Mammary epithelial cell (primary cell): ENCODE measurements at regions not wholly inside any gene's neighbourhood (a gene's known extent, or its start where the extent isn't known, plus 50 kb on each side); places are given as distances from the start of the nearest gene placed in this dataset.

Experiments
- CTCF ChIP-seq, 2 donors: IDR thresholded peaks in 1 of 2; conservative IDR thresholded peaks in 1 of 2; 2 replicates each; pipeline ENCODE4 v1.5.1; 2011 to 2012; ENCODE audit warnings: inconsistent platforms in 2 of 2, low read length in 2 of 2, mild to moderate bottlenecking in 2 of 2, control low read depth in 1 of 2, low read depth in 1 of 2; ENCODE audit not compliant: insufficient read depth in 1 of 2; ENCODE audit errors: extremely low read depth in 1 of 2
- EZH2 ChIP-seq: IDR thresholded peaks from 2 replicates; pipeline ENCODE4 v1.6.1; 2012; ENCODE audit warnings: low read length, inconsistent platforms, borderline replicate concordance

GRCh38 chr3:154786724-154787123, 293.4 kb upstream of the MME start:
- no peak for TF ChIP-seq CTCF (conservative IDR thresholded peaks at IDR 0.05 in 1 of 2, IDR thresholded peaks at IDR 0.05 in 1 of 2; ENCODE audit: extremely low read depth in 1 of 2, insufficient read depth in 1 of 2, low read depth in 1 of 2, low read length in 2 of 2)
- TF ChIP-seq EZH2: no peak
